Right lobe of liver (tissue), 4 donors: ENCODE measurements at regions not wholly inside any gene's neighbourhood (a gene's known extent, or its start where the extent isn't known, plus 50 kb on each side); places are given as distances from the start of the nearest gene placed in this dataset.

Source experiments
- CTCF ChIP-seq, 4 donors: fragments of 200-600 bp in 3 of 4; fragments of 450-650 bp in 1 of 4; IDR thresholded peaks; one replicate each; pipeline versions ENCODE4 v1.5.1 to v1.8.0; 2016 to 2022; ENCODE audit warnings: antibody characterized with exemption in 4 of 4, mild to moderate bottlenecking in 2 of 4
- POLR2A ChIP-seq: fragments of 450-650 bp; IDR thresholded peaks from one replicate; pipeline ENCODE4 v1.6.1; 2017; ENCODE audit warnings: antibody characterized with exemption, mild to moderate bottlenecking
- donor health status: DM: no; HTN: no; CAD: no.
- donor health status: DM: no; HTN: no; CAD: no.
- donor health status: DM: no; HTN: yes; CAD: no.

- TF ChIP-seq CTCF (IDR thresholded peaks at IDR 0.05) (no peak), POLR2A (no peak)
These were observed 127.9 kb downstream of the SQOR start for GRCh38 chr15:45762726-45763125.
